Body of pancreas (tissue), 4 donors: ENCODE measurements at regions not wholly inside any gene's neighbourhood (a gene's known extent, or its start where the extent isn't known, plus 50 kb on each side); places are given as distances from the start of the nearest gene placed in this dataset.

Experiments
- POLR2A ChIP-seq, 3 donors: fragments of 450-650 bp; IDR thresholded peaks; one replicate each; pipeline ENCODE4 v1.6.1; 2016; ENCODE audit warnings: antibody characterized with exemption in 3 of 3, mild to moderate bottlenecking in 2 of 3
- TF ChIP-seq, protein P1 (sequence below), 7 experiments: fragments of 450-650 bp in 4 of 7; fragments of 200-600 bp in 3 of 7; sonication (generic) in 3 of 7; IDR thresholded peaks; one replicate each; pipeline ENCODE4 v1.5.1; 2016 to 2019; ENCODE audit warnings: antibody characterized with exemption in 7 of 7

DNA sequence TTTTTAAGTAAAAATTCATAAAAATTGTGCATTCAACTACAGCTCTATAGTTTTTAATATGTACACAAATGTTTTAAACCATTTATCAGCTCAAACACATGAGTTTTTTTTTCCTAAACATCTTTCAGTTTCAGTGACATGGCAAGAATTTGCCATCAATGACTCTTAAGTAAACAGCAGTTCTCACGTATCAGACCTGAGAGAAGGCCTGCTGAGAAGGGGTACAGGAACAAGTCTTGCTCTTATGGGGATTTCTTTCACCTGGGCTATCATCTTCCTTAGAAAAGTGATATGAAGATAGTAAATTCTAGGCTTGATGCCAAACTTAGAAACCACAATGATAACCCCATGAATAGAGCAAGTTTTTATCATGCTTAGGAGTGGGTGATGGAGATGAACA is 467.8 kb downstream of the ARL4A start:
- TF ChIP-seq, protein P1, sequence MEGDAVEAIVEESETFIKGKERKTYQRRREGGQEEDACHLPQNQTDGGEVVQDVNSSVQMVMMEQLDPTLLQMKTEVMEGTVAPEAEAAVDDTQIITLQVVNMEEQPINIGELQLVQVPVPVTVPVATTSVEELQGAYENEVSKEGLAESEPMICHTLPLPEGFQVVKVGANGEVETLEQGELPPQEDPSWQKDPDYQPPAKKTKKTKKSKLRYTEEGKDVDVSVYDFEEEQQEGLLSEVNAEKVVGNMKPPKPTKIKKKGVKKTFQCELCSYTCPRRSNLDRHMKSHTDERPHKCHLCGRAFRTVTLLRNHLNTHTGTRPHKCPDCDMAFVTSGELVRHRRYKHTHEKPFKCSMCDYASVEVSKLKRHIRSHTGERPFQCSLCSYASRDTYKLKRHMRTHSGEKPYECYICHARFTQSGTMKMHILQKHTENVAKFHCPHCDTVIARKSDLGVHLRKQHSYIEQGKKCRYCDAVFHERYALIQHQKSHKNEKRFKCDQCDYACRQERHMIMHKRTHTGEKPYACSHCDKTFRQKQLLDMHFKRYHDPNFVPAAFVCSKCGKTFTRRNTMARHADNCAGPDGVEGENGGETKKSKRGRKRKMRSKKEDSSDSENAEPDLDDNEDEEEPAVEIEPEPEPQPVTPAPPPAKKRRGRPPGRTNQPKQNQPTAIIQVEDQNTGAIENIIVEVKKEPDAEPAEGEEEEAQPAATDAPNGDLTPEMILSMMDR (IDR thresholded peaks at IDR 0.05): no peak
- TF ChIP-seq POLR2A (IDR thresholded peaks at IDR 0.05): no peak
